K562 (cell line): ENCODE measurements at regions not wholly inside any gene's neighbourhood (a gene's known extent, or its start where the extent isn't known, plus 50 kb on each side); places are given as distances from the start of the nearest gene placed in this dataset.

Experiments
- ATAC-seq: fragments of 200-7000 bp; cut with Tn5 transposase; 3 replicates; pipeline ENCODE4 v1.9.1; 2020; ENCODE audit warnings: moderate library complexity
- BruUV-seq: library from RNA; stranded (reverse); fragments of 400-500 nt; replicated peaks from 2 replicates; lab custom pipeline; 2021; lab: Mats Ljungman, UMichigan
- CTCF ChIA-PET: fragments of 300-600 bp; formaldehyde crosslinking; extraction: SDS; loops from one replicate; lab custom pipeline; 2021; ENCODE audit warnings: low intra/inter-chr PET ratio; lab: Yijun Ruan, JAX
- POLR2A ChIA-PET: fragments of 300-600, 350-650 bp; sonication (Branson Sonifier 250); formaldehyde crosslinking; extraction: SDS; loops from one replicate; lab custom pipeline; 2021; ENCODE audit warnings: antibody characterized with exemption, inconsistent platforms; lab: Yijun Ruan, JAX
- DNase-seq, 4 experiments: peaks; one replicate each; pipeline versions ENCODE4 v3.0.0 to v3.0.0-alpha.2; 2011 to 2018; ENCODE audit warnings: low spot score in 3 of 4, mixed read lengths in 3 of 4; ENCODE audit errors: extremely low read depth in 1 of 4
- FAIRE-seq: peaks from 2 replicates; lab custom pipeline; 2011; peaks lifted over from hg19 to GRCh38; lab: Jason Lieb, UNC
- H2AFZ ChIP-seq: 2 replicates; pipeline ENCODE4 v1.6.0; 2011; ENCODE audit warnings: low read depth, low read length, control low read depth, inconsistent platforms
- H3K27ac ChIP-seq: fragments of 200-600 bp; 3 replicates; pipeline ENCODE4 v1.8.0; 2011; ENCODE audit warnings: low read depth, mild to moderate bottlenecking, control low read depth, inconsistent platforms, low read length, moderate library complexity, mixed read lengths; ENCODE audit errors: extremely low read depth
- H3K27me3 ChIP-seq, 2 experiments: fragments of 300-600 bp in 1 of 2; 2 replicates in 1 of 2; 3 replicates in 1 of 2; pipeline versions ENCODE4 v1.6.0 to v1.8.0; 2011; ENCODE audit warnings: inconsistent platforms in 2 of 2, low read length in 2 of 2, mild to moderate bottlenecking in 1 of 2, mixed read lengths in 1 of 2, moderate library complexity in 1 of 2; ENCODE audit not compliant: control insufficient read depth in 2 of 2, insufficient read depth in 2 of 2
- H3K36me3 ChIP-seq: fragments of 300-600 bp; 3 replicates; pipeline ENCODE4 v1.8.0; 2011; ENCODE audit warnings: mild to moderate bottlenecking, low read length, inconsistent platforms; ENCODE audit not compliant: control insufficient read depth, insufficient read depth
- H3K4me1 ChIP-seq, 2 experiments: fragments of 200-600 bp in 1 of 2; replicated peaks in 1 of 2; 2 replicates in 1 of 2; 3 replicates in 1 of 2; pipeline versions ENCODE4 v1.5.1 to v1.8.0; 2011; ENCODE audit warnings: inconsistent platforms in 2 of 2, low read length in 2 of 2, mild to moderate bottlenecking in 1 of 2, mixed read lengths in 1 of 2, moderate library complexity in 1 of 2; ENCODE audit not compliant: control insufficient read depth in 2 of 2, insufficient read depth in 2 of 2
- H3K4me2 ChIP-seq: 2 replicates; pipeline ENCODE4 v1.6.1; 2011; ENCODE audit warnings: low read length, control low read depth, inconsistent platforms, mixed read lengths; ENCODE audit not compliant: insufficient read depth
- H3K4me3 ChIP-seq: fragments of 200-600 bp; sonication (generic), shearing (Covaris generic); 2 replicates; pipeline ENCODE4 v1.5.1; 2016; ENCODE audit warnings: control low read depth, inconsistent platforms
- H3K79me2 ChIP-seq: fragments of 200-600 bp; 3 replicates; pipeline ENCODE4 v1.8.0; 2011; ENCODE audit warnings: low read length, inconsistent platforms; ENCODE audit not compliant: control insufficient read depth, insufficient read depth
- H3K9ac ChIP-seq, 2 experiments: 2 replicates each; pipeline versions ENCODE4 v1.6.0 to v1.6.1; 2011; ENCODE audit warnings: low read depth in 2 of 2, low read length in 2 of 2, control low read depth in 1 of 2, inconsistent platforms in 1 of 2, mild to moderate bottlenecking in 1 of 2, mixed read lengths in 1 of 2; ENCODE audit not compliant: insufficient read depth in 1 of 2
- H3K9me1 ChIP-seq: one replicate; pipeline ENCODE4 v1.6.0; 2011; ENCODE audit warnings: inconsistent platforms, mild to moderate bottlenecking, low read length, moderate library complexity; ENCODE audit not compliant: control insufficient read depth, insufficient read depth
- H3K9me3 ChIP-seq: replicated peaks from 2 replicates; pipeline ENCODE4 v1.5.1; 2011; ENCODE audit warnings: low read depth, low read length, inconsistent platforms; ENCODE audit not compliant: control insufficient read depth, insufficient read depth
- H4K20me1 ChIP-seq: replicated peaks from 2 replicates; pipeline ENCODE4 v1.6.1; 2011; ENCODE audit warnings: low read length, inconsistent platforms, mixed read lengths; ENCODE audit not compliant: control insufficient read depth, insufficient read depth
- ATF1 ChIP-seq, 2 experiments: fragments of 450-650 bp in 1 of 2; IDR thresholded peaks; 2 replicates each; pipeline ENCODE4 v1.6.1; 2016; ENCODE audit warnings: missing compliant biosample characterization in 1 of 2, missing genetic modification characterization in 1 of 2
- ATF7 ChIP-seq: fragments of 450-650 bp; IDR thresholded peaks from 2 replicates; pipeline ENCODE4 v1.7.1; 2014; ENCODE audit warnings: mild to moderate bottlenecking, moderate library complexity
- CC2D1A ChIP-seq: fragments of 450-650 bp; IDR thresholded peaks from 2 replicates; pipeline ENCODE4 v1.6.1; 2017; ENCODE audit warnings: mild to moderate bottlenecking
- GABPB1 ChIP-seq: sonication (generic); formaldehyde crosslinking; IDR thresholded peaks from 2 replicates; pipeline ENCODE4 v1.8.0; 2022; ENCODE audit warnings: mild to moderate bottlenecking, missing genetic modification reagents
- GATA2 ChIP-seq: sonication (generic); formaldehyde crosslinking; IDR thresholded peaks from 2 replicates; pipeline ENCODE4 v1.4.0; 2020; ENCODE audit warnings: mild to moderate bottlenecking, missing genetic modification reagents
- NFIC ChIP-seq: fragments of 450-650 bp; IDR thresholded peaks from 2 replicates; pipeline ENCODE4 v1.6.1; 2017; ENCODE audit warnings: mild to moderate bottlenecking, inconsistent platforms
- PCBP2 ChIP-seq: fragments of 200-400 bp; formaldehyde crosslinking; IDR thresholded peaks from 2 replicates; pipeline ENCODE4 v1.6.1; 2018; ENCODE audit warnings: low read length, low read depth, mild to moderate bottlenecking, moderate library complexity; ENCODE audit not compliant: poor library complexity, severe bottlenecking
- PHF8 ChIP-seq: fragments of 200-600 bp; sonication (generic); IDR thresholded peaks from 2 replicates; pipeline ENCODE4 v1.6.1; 2012; ENCODE audit warnings: mixed run types, mild to moderate bottlenecking, inconsistent platforms, low read length, moderate library complexity, borderline replicate concordance
- POLR2H ChIP-seq: IDR thresholded peaks from 2 replicates; pipeline ENCODE4 v1.6.1; 2016; ENCODE audit warnings: missing genetic modification characterization, low read depth, mild to moderate bottlenecking, control low read depth, missing compliant biosample characterization, moderate library complexity
- TAF7 ChIP-seq: fragments of 450-650 bp; IDR thresholded peaks from 2 replicates; pipeline ENCODE4 v1.6.1; 2016; ENCODE audit warnings: missing genetic modification characterization, missing compliant biosample characterization
- ZNF79 ChIP-seq: fragments of 250-450 bp; sonication (Bioruptor Pico); IDR thresholded peaks from 2 replicates; pipeline ENCODE4 v1.4.0; 2020; ENCODE audit warnings: low read depth, mild to moderate bottlenecking, moderate library complexity
- WGBS: fragments of 100-300 bp; shearing (Covaris generic); methylation state at CpG from one replicate; pipeline ENCODE4 v1.1.6; 2016; ENCODE audit warnings: low coverage, mixed read lengths; ENCODE audit not compliant: insufficient coverage; ENCODE audit errors: missing lambda C conversion rate; 5-methylcytosine and 5-hydroxymethylcytosine counted together
- in situ Hi-C: fragments of 300-500 bp; cut with MboI; formaldehyde crosslinking; loops from 4 replicates; pipeline ENCODE4 v1.15.0; 2018; ENCODE audit warnings: inconsistent platforms, mixed read lengths
- intact Hi-C: fragments of 100-400 bp; cut with micrococcal nuclease; formaldehyde crosslinking; loops from 2 replicates; pipeline ENCODE4 v1.14.2; 2022
- TF ChIP-seq, protein P1 (sequence below): sonication (generic); formaldehyde crosslinking; IDR thresholded peaks from 2 replicates; pipeline ENCODE4 v1.8.0; 2022; ENCODE audit warnings: missing genetic modification reagents, mild to moderate bottlenecking, moderate library complexity, borderline replicate concordance
- TF ChIP-seq, protein P2 (sequence below), 2 experiments: fragments of 450-650 bp in 1 of 2; sonication (generic) in 1 of 2; formaldehyde crosslinking in 1 of 2; IDR thresholded peaks in 1 of 2; conservative IDR thresholded peaks in 1 of 2; 2 replicates each; pipeline versions ENCODE4 v1.6.1 to v1.8.1; 2016 to 2023; ENCODE audit warnings: mild to moderate bottlenecking in 2 of 2, moderate library complexity in 2 of 2, inconsistent platforms in 1 of 2, missing genetic modification reagents in 1 of 2

DNA sequence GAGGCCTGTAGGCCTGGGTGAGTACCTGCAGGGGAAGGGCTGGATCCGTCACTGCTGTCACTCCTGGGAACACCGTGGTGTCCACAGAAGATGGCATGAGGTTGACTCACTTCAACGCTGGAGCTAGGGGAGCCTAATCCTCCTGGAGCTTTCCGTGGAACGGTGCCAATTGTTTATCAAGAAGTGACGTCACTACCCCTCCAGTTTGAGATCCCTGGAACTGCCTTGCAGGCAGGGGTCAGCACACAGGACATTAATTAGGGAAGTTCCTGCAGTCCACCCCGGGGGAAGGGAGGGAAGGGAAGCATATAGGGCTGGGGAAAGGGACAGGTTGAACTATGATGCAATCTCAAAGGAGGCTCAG is 408.6 kb downstream of the GALR1 start:
- Histone ChIP-seq H2AFZ (no peak overlapping the region), H3K4me3 (no peak overlapping the region), H3K9me3 (no peaks in the 10 kb centered on the region), H3K9me1 (no peaks in the 10 kb centered on the region), H3K27ac (no peak overlapping the region), H3K4me1 (no peaks in the 10 kb centered on the region), H3K9ac (no peak overlapping the region), H3K36me3 (no peaks in the 10 kb centered on the region), H4K20me1 (no peaks in the 10 kb centered on the region), H3K79me2 (no peaks in the 10 kb centered on the region), H3K27me3 (no peaks in the 10 kb centered on the region; a peak in 1 of 5 replicates), H3K4me2 (no peak overlapping the region)
- WGBS, result 0% methylated on average over 2 of the region's 7 CpGs
- intact Hi-C loops, result no loop called here
- no peak for ATAC-seq
- no peak for DNase-seq
- in situ Hi-C loops, result no loop called here
- BruUV-seq, result no TSS peak
- ChIA-PET POLR2A (no interaction called here), CTCF (no interaction called here)
- TF ChIP-seq ZNF79 (CRISPR knock-in tag) (no peak), GATA2 (CRISPR knock-in tag) (no peak), ATF1 (CRISPR knock-in tag; IDR thresholded peaks at IDR 0.05) (no peak), ATF1 (tag; IDR thresholded peaks at IDR 0.05) (0 out of 2 replicates have a peak, but pooled peaks have one; percentile 24), GABPB1 (CRISPR knock-in tag) (no peak), ATF7 (peak; percentile 23; the same call in 1 of the 2 replicates), CC2D1A (no peak), NFIC (peak; percentile 27; the same call in 1 of the 2 replicates), PHF8 (no peak), TAF7 (no peak), POLR2H (tag) (no peak), PCBP2 (no peak)
- TF ChIP-seq, protein P1, sequence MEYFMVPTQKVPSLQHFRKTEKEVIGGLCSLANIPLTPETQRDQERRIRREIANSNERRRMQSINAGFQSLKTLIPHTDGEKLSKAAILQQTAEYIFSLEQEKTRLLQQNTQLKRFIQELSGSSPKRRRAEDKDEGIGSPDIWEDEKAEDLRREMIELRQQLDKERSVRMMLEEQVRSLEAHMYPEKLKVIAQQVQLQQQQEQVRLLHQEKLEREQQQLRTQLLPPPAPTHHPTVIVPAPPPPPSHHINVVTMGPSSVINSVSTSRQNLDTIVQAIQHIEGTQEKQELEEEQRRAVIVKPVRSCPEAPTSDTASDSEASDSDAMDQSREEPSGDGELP (CRISPR knock-in tag), result no peak
- TF ChIP-seq, protein P2, sequence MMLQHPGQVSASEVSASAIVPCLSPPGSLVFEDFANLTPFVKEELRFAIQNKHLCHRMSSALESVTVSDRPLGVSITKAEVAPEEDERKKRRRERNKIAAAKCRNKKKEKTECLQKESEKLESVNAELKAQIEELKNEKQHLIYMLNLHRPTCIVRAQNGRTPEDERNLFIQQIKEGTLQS (IDR thresholded peaks at IDR 0.05), result peak; percentile 13; the same call in 1 of the 2 replicates
- TF ChIP-seq, protein P2 (CRISPR knock-in tag; conservative IDR thresholded peaks at IDR 0.05), result no peak
- no peak for FAIRE-seq
